Keratinocyte (primary cell): ENCODE measurements at regions not wholly inside any gene's neighbourhood (a gene's known extent, or its start where the extent isn't known, plus 50 kb on each side); places are given as distances from the start of the nearest gene placed in this dataset.
A peak's percentile ranks its signal among the peaks of the same experiment; 100 is the strongest.

Experiments
- DNase-seq: peaks from one replicate; pipeline ENCODE4 v3.0.0-alpha.2; 2011; ENCODE audit warnings: low read depth, missing footprints, low spot score
- FAIRE-seq: peaks from 2 replicates; lab custom pipeline; 2011; peaks lifted over from hg19 to GRCh38; lab: Jason Lieb, UNC
- H2AFZ ChIP-seq: 2 replicates; pipeline ENCODE4 v1.6.0; 2012; ENCODE audit warnings: low read length, control low read depth, inconsistent platforms; ENCODE audit not compliant: control insufficient read depth
- H3K27ac ChIP-seq: 2 replicates; pipeline ENCODE4 v1.5.1; 2011; ENCODE audit warnings: low read length; ENCODE audit not compliant: control insufficient read depth, insufficient read depth
- H3K27me3 ChIP-seq: 3 replicates; pipeline ENCODE4 v1.6.0; 2011; ENCODE audit warnings: low read length; ENCODE audit not compliant: control insufficient read depth, insufficient read depth; ENCODE audit errors: extremely low read depth
- H3K36me3 ChIP-seq, 2 experiments: 2 replicates in 1 of 2; 3 replicates in 1 of 2; pipeline ENCODE4 v1.5.1; 2011; ENCODE audit warnings: low read length in 2 of 2, mild to moderate bottlenecking in 1 of 2; ENCODE audit not compliant: control insufficient read depth in 2 of 2, insufficient read depth in 2 of 2; ENCODE audit errors: extremely low read depth in 1 of 2
- H3K4me1 ChIP-seq: 3 replicates; pipeline ENCODE4 v1.5.1; 2011; ENCODE audit warnings: low read length; ENCODE audit not compliant: control insufficient read depth, insufficient read depth; ENCODE audit errors: extremely low read depth
- H3K4me2 ChIP-seq: 3 replicates; pipeline ENCODE4 v1.6.0; 2011; ENCODE audit warnings: low read depth, low read length; ENCODE audit not compliant: control insufficient read depth, insufficient read depth; ENCODE audit errors: extremely low read depth
- H3K4me3 ChIP-seq, 3 experiments: fragments of 200-600 bp in 1 of 3; sonication (generic) in 1 of 3; 2 replicates in 2 of 3; 3 replicates in 1 of 3; pipeline ENCODE4 v1.5.1; 2011 to 2016; ENCODE audit warnings: low read length in 3 of 3, mild to moderate bottlenecking in 3 of 3, control low read depth in 2 of 3, inconsistent platforms in 1 of 3, low read depth in 1 of 3, mixed read lengths in 1 of 3, mixed run types in 1 of 3, moderate library complexity in 1 of 3; ENCODE audit not compliant: control insufficient read depth in 2 of 3, insufficient read depth in 2 of 3; ENCODE audit errors: extremely low read depth in 1 of 3
- H3K79me2 ChIP-seq: 2 replicates; pipeline ENCODE4 v1.6.0; 2012; ENCODE audit warnings: low read length; ENCODE audit not compliant: control insufficient read depth, insufficient read depth
- H3K9ac ChIP-seq: 3 replicates; pipeline ENCODE4 v1.6.0; 2011; ENCODE audit warnings: low read length; ENCODE audit not compliant: control insufficient read depth, insufficient read depth; ENCODE audit errors: extremely low read depth
- H3K9me1 ChIP-seq: 3 replicates; pipeline ENCODE4 v1.6.0; 2011; ENCODE audit warnings: low read length; ENCODE audit not compliant: control insufficient read depth, insufficient read depth; ENCODE audit errors: extremely low read depth
- H3K9me3 ChIP-seq: 2 replicates; pipeline ENCODE4 v1.5.1; 2012; ENCODE audit warnings: low read depth, low read length; ENCODE audit not compliant: control insufficient read depth
- H4K20me1 ChIP-seq: 3 replicates; pipeline ENCODE4 v1.6.0; 2011; ENCODE audit warnings: low read length; ENCODE audit not compliant: control insufficient read depth, insufficient read depth; ENCODE audit errors: extremely low read depth
- CTCF ChIP-seq, 3 experiments: IDR thresholded peaks in 1 of 3; conservative IDR thresholded peaks in 1 of 3; optimal IDR thresholded peaks in 1 of 3; 2 replicates in 2 of 3; 3 replicates in 1 of 3; pipeline versions ENCODE3 to v1.5.1; 2011; ENCODE audit warnings: low read length in 3 of 3, mild to moderate bottlenecking in 3 of 3, moderate library complexity in 2 of 3, control low read depth in 1 of 3, inconsistent platforms in 1 of 3; ENCODE audit not compliant: insufficient read depth in 2 of 3; ENCODE audit errors: extremely low read depth in 1 of 3
- EZH2 ChIP-seq: IDR thresholded peaks from one replicate; pipeline ENCODE4 v1.6.1; 2012; ENCODE audit warnings: inconsistent platforms, mild to moderate bottlenecking, low read length, moderate library complexity
- dilution Hi-C: fragments of 300-500 bp; cut with MboI; formaldehyde crosslinking; loops from one replicate; pipeline ENCODE4 v1.7.0; 2020; ENCODE audit warnings: low sequenced_read_pairs; ENCODE audit not compliant: extremely low pct_ligation_motif_present

GRCh38 chr11:88424881-88425280 lies 87.3 kb upstream of the CTSC start:
- H3K79me2 ChIP-seq, result no peaks in the 10 kb centered on the region
- H3K36me3 ChIP-seq, result no peaks in the 10 kb centered on the region
- H3K4me3 ChIP-seq, result no peak overlapping the region
- no peak overlapping the region for H3K9ac ChIP-seq
- no peak for DNase-seq
- H2AFZ ChIP-seq, result peak overlapping the region; percentile 93
- FAIRE-seq, result peak; percentile 49
- H3K4me1 ChIP-seq, result peaks cover 38% of the 10 kb centered on the region
- no peaks in the 10 kb centered on the region for H3K27me3 ChIP-seq
- H3K9me3 ChIP-seq, result no peaks in the 10 kb centered on the region
- H3K4me2 ChIP-seq, result peak overlapping the region; percentile 31
- dilution Hi-C loops, result no loop called here
- H3K27ac ChIP-seq, result peak overlapping the region; percentile 3
- H4K20me1 ChIP-seq, result no peaks in the 10 kb centered on the region
- H3K9me1 ChIP-seq, result no peaks in the 10 kb centered on the region
- no peak for TF ChIP-seq EZH2
- no peak for TF ChIP-seq CTCF (optimal IDR thresholded peaks at IDR 0.05 in 1 of 3, IDR thresholded peaks at IDR 0.05 in 1 of 3, conservative IDR thresholded peaks at IDR 0.05 in 1 of 3; ENCODE audit: extremely low read depth in 1 of 3, insufficient read depth in 2 of 3, low read length in 3 of 3)

- H3K4me1 ChIP-seq, result peaks cover 57% of the 10 kb centered on the region
- H4K20me1 ChIP-seq, result no peaks in the 10 kb centered on the region
- H3K9ac ChIP-seq, result peak overlapping the region; percentile 11
- H2AFZ ChIP-seq, result no peak overlapping the region
- no peak for DNase-seq
- no peak overlapping the region for H3K4me3 ChIP-seq
- H3K27me3 ChIP-seq, result no peaks in the 10 kb centered on the region
- H3K27ac ChIP-seq, result peak overlapping the region; percentile 89
- H3K9me3 ChIP-seq, result no peaks in the 10 kb centered on the region
- no peaks in the 10 kb centered on the region for H3K36me3 ChIP-seq
- peak; percentile 84 for FAIRE-seq
- no peak for TF ChIP-seq EZH2
- TF ChIP-seq CTCF (optimal IDR thresholded peaks at IDR 0.05 in 1 of 3, IDR thresholded peaks at IDR 0.05 in 1 of 3, conservative IDR thresholded peaks at IDR 0.05 in 1 of 3; ENCODE audit: extremely low read depth in 1 of 3, insufficient read depth in 2 of 3, low read length in 3 of 3), result no peak
- no peaks in the 10 kb centered on the region for H3K79me2 ChIP-seq
- peak overlapping the region; percentile 68 for H3K4me2 ChIP-seq
- dilution Hi-C loops, result no loop called here
- no peaks in the 10 kb centered on the region for H3K9me1 ChIP-seq
Measured at GRCh38 chr11:88421530-88421929, 84.0 kb upstream of the CTSC start.
